GM12892 (cell line): ENCODE measurements at regions not wholly inside any gene's neighbourhood (a gene's known extent, or its start where the extent isn't known, plus 50 kb on each side); places are given as distances from the start of the nearest gene placed in this dataset.
"Not testable (repeated sequence)": the region's sequence is repeated elsewhere in the genome, so short reads cannot be mapped to it uniquely, and the experiment has no call there.

Source experiments
- DNase-seq: peaks from one replicate; pipeline ENCODE4 v3.0.0; 2011; ENCODE audit not compliant: insufficient read length
- FAIRE-seq: peaks from 2 replicates; lab custom pipeline; 2011; peaks lifted over from hg19 to GRCh38; lab: Jason Lieb, UNC
- POLR2A ChIP-seq: IDR thresholded peaks from 2 replicates; pipeline ENCODE4 v1.6.1; 2011; ENCODE audit warnings: low read depth, low read length, control low read depth
- POLR2AphosphoS5 ChIP-seq: IDR thresholded peaks from 2 replicates; pipeline ENCODE4 v1.6.1; 2011; ENCODE audit warnings: low read depth, low read length, control low read depth
- TAF1 ChIP-seq: IDR thresholded peaks from 2 replicates; pipeline ENCODE4 v1.6.1; 2011; ENCODE audit warnings: low read depth, mild to moderate bottlenecking, control low read depth, low read length, borderline replicate concordance

- DNase-seq (peak; percentile 23), FAIRE-seq (peak; percentile 81)
- no peak for TF ChIP-seq TAF1
- TF ChIP-seq POLR2AphosphoS5 = no peak
- no peak for TF ChIP-seq POLR2A
Observed at GRCh38 chr15:84142888-84143337, 92.7 kb upstream of the GOLGA6L4 start.

GRCh38 chr15:84143753-84144314 lies 91.7 kb upstream of the GOLGA6L4 start:
- DNase-seq = no peak
- TF ChIP-seq POLR2AphosphoS5 = no peak
- FAIRE-seq = no peak

- DNase-seq, FAIRE-seq: not testable (repeated sequence)
Observed at GRCh38 chr15:84144946-84145345, 90.6 kb upstream of the GOLGA6L4 start.

DNA sequence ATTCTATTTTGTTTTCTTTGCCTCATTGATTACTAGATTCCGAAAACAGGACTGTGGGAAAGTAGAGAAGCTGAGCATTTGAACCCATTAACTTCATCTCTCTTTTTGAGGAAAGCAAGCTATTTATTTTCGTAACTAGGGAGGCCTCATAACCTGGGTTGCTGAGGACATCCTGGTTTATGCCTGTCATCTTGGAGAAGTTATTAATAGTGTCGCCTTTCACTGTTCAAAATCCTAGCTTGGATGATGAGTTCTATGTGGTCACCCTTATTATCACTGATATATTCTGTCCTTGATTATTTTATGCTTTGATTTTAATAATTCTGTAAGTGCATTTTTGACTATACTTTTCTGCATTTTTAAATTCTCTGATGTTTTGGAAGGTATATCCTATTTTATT lies 89.3 kb upstream of the GOLGA6L4 start:
- not testable (repeated sequence) for DNase-seq, FAIRE-seq

GRCh38 chr15:84147307-84147706 lies 88.3 kb upstream of the GOLGA6L4 start:
- not testable (repeated sequence) for DNase-seq

DNA sequence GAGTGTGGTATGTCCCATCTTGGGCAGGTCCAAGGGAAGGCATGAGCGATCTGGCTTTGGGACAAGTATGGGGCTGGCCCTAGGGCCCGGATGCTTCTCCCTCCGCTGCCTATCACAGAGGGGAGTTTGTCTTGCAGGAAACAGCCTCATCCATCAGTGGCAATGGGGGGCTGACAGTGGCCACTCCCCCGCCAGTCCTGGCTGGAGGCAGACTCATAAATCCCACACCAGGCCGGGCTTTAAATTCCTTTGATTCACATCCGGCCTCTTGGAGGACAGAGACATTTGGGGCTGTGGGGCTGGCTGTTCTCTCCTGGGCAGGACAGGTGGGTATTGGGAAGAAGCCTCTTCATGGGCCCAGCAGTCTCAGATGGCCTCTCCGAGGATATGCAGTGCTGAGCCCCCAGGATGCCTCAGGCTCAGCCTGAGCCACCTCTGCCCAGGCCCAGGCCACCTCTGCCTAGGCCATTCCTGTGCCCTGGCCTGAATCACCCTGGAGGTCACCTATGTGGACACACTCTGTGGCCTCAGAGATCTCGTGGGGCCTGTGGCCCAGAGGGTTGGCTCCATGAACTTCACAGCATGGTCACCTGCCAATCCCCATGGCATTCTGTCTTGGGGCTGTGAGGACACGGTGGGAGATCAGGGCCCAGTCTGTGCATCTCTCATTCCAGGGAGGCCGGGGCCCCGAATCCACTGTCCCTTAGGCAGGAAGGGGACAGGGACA lies 84.2 kb upstream of the GOLGA6L4 start:
- TF ChIP-seq POLR2A (no peak), POLR2AphosphoS5 (no peak), TAF1 (no peak)
- DNase-seq (no peak), FAIRE-seq (no peak)

More at GRCh38 chr15:84147307-84147706, 88.3 kb upstream of the GOLGA6L4 start:
- FAIRE-seq = not testable (repeated sequence)

- FAIRE-seq = not testable (repeated sequence)
Observed at GRCh38 chr15:84152381-84152979, 83.1 kb upstream of the GOLGA6L4 start.

GRCh38 chr15:84153655-84154140 lies 81.9 kb upstream of the GOLGA6L4 start:
- DNase-seq, FAIRE-seq: not testable (repeated sequence)

More at GRCh38 chr15:84152381-84152979, 83.1 kb upstream of the GOLGA6L4 start:
- not testable (repeated sequence) for DNase-seq

DNA sequence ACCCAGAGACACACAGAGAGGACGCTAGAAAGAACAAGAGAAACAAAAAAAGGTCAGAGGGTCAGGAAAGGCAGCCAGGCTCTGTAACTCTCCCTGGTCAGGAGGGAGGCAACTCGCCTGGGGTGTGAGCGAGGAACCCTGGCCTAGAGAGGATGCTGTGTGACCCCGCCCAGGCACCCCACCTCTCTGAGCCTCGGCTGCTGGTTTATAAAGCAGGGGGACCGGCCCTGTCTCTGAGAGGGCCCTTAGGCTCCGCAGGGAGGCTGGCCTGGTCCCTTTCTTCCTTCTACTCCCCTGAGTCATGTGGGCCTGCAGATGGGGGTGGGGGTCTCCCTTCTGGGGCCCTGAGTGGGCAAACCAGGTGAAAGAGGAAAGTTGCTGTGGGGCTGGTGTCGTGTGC lies 81.3 kb upstream of the GOLGA6L4 start:
- not testable (repeated sequence) for FAIRE-seq, DNase-seq

DNA sequence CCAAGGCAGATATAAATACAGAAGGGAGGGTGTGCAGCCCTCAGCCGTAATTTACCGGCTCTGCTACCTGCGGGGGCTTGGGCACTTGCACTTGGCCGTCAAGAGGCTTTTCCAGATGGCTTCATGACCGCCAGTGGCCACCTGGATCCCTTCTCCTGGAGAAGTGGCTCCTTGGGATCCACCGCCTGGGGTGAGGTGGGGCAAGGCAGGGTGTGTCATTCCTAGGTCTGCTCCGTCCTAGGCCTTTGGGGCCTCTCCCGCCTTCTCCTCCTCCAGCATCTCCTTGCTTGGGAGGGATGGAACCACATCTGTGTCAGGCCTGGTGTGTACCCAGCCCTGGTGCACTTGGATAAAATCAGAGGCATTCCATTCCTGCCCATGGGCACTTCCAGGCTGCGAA lies 80.8 kb upstream of the GOLGA6L4 start:
- peak; percentile 27 for FAIRE-seq

GRCh38 chr15:84155792-84156587 lies 79.6 kb upstream of the GOLGA6L4 start:
- DNase-seq, FAIRE-seq: not testable (repeated sequence)

More for the DNA sequence above, 80.8 kb upstream of the GOLGA6L4 start:
- DNase-seq = not testable (repeated sequence)

DNA sequence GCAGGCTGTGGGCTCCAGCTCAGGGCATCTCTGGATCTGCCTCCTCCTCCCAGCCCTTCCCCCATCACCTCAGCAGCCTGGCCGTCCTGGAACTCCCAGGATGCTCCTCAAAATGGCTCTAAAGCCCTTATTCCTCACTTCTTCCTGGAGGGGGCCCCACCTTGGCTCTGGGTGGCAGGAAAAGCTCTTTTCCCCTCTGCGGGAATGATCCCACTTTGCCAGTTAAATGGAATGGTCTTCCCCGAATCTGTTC lies 79.1 kb upstream of the GOLGA6L4 start:
- DNase-seq, FAIRE-seq: not testable (repeated sequence)

DNA sequence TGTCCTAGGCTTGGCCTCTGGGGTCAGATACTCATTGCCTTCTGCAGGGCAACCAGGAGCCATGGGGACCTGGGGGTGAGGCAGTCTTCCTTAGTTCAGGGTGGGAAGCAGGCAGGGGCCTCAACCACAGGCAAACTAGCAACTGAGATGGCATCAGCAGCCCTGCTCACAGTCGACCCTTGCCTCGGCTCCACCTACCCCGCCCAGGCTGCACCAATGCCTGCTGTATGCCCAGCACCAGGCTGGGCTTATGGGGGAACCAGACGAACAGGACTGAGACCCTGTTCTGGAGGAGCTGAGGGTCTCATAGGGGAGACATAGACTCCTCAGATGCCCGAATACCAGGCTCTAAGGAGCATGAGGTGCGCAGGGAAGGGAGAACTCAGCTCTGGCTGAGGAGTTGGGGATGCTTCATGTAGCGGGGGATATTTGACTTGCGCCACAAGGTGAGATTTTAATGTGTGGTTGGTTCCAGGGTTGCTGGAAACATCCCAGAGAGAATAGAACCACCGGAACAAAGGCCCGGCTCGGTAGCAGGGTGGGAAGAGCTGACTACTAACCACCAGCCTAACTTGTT lies 78.4 kb upstream of the GOLGA6L4 start:
- FAIRE-seq, DNase-seq: not testable (repeated sequence)

DNA sequence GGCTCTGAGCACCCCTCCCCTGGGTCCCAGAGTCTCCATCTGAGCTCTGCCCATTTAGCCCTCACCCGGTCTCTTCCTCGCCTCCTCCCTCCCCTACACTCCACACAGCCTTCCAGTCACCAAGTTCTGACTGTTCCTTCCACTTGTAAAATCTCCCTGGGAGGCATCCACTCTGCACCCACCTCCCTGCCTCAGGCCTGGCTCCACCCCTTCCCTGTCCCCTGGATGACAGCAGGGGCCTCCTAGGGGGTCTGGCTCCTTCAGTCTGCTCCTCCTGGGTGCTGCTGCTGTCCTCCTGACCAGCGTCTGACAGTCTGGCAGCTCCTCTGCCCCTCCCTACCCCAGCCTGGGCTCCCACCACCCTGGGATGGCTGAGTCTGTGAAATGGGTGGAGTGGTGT lies 77.7 kb upstream of the GOLGA6L4 start:
- not testable (repeated sequence) for DNase-seq, FAIRE-seq

DNA sequence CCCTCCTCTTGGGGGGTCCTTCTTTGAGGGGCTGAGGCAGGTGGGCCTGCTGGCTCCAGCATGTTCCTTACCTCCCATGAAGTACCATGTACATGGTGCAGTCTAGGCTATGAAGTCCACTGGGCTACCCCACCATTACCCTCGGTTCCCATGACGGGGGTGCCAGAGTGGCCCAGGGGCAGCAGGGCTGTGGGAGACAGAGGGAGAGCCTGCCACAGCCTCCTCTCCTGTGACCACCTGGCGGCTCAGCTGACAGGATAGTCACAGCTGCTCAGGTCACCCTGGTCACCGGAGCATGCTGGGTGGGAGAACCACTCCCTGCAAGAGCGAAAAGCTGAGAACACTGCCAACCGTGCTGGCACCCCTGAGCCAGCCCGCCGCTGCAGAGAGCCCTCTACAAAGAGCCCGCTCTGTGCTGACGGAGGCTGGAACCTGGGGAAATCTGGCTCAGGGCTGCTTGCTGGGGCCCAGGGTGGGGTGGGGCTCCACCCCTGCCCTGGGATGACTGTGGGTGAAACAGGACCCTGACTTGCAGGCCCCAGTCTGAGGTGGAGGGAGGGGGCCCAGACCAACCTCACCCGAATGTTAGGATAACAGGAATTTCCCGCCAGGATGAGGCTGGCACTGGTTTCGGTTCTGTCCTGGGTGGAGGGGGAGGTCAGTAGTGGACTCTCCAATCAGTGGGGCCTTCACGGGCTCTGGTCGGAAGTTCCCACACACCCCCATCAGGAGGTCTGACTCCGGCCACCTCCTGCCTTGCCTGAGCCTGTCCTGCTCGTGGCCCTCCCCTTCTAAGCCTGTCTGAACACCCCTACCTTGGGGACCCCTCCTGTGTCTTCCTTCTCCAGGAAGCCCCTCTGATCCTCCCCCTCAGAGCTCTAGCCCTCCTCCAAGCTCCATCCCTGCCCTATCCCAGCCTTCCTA lies 76.0 kb upstream of the GOLGA6L4 start:
- not testable (repeated sequence) for DNase-seq, FAIRE-seq

DNA sequence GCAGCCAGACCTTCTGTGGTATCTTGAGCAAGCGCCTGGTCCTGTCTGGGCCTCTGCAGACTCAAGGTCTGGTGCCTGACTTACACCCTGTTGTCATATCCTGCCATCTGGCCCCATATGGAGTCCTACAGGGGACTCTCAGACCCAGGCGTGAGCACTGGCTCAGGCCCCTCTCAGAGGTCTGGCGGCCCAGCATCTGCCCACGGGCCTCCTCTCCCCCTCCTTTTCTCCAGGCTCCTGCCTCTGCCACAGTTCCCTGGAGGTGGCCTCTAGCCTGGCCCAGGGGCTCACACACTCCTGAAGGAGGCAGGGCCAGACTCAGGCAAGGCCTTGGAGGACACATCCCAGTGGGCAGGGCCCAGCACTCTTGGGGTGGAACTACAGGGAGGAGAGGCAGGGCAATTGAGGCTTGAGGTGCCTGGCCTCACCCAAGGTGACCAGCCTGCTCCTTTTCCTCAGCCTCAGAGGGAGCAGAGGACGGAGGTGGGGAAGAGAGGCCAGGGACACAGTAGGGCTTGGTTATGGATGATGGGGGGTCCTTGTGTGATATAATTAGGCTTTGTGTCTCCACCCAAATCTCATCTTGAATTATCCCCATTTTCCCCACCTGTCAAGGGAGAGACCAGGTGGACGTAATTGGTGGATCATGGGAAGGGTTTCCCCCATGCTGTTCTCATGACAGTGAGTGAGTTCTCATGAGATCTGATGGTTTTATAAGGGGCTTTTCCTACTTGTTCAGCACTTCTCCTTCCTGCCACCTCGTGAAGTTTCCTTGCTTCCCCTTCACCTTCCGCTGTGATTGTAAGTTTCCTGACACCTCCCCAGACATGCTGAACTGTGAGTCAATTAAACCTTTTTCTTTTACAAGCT lies 70.9 kb upstream of the GOLGA6L4 start:
- not testable (repeated sequence) for DNase-seq
- peak; percentile 9 for FAIRE-seq
